ENCODE measurements at regions not wholly inside any gene's neighbourhood (a gene's known extent, or its start where the extent isn't known, plus 50 kb on each side); places are given as distances from the start of the nearest gene placed in this dataset.

DNA sequence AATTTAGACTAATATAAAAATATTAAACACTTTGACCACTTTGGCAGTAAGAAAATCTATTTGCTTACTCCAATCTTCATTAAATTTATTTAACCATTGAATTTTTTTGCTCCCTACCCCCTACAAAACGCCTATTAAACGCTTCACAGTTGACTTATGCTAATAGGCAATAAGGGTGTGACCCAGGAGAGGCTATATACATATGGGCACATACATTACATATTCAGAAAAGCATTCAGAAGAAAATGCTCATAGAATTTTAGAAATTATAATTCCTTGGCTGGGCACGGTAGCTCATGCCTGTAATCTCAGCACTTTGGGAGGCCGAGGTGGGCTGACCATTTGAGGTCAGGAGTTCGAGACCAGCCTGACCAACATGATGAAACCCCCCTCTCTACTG is 95.6 kb upstream of the STARD13 start:
- POLR2A ChIA-PET (ENCODE audit: unreplicated experiment) = no interaction called here
- Histone ChIP-seq H2BK5ac (ENCODE audit: low read depth, low read length, poor library complexity, severe bottlenecking) (no peak overlapping the region), H3K9ac (ENCODE audit: low read depth, low read length) (no peak overlapping the region), H3K27ac (ENCODE audit: insufficient read depth, low read length) (no peak overlapping the region), H3K23ac (ENCODE audit: low read depth, low read length) (no peak overlapping the region), H2AK5ac (ENCODE audit: low read depth, low read length) (no peak overlapping the region), H4K91ac (ENCODE audit: insufficient read depth, low read depth, low read length) (no peak overlapping the region), H4K20me1 (ENCODE audit: insufficient read depth, low read length) (no peaks in the 10 kb centered on the region), H4K8ac (ENCODE audit: low read depth in 2 of 2, low read length in 2 of 2) (no peak overlapping the region), H3K4me3 (ENCODE audit: insufficient read depth, low read depth, low read length) (no peak overlapping the region), H3K9me1 (ENCODE audit: insufficient read depth, low read length) (peaks cover 3% of the 10 kb centered on the region; the same call in 1 of the 2 replicates), H3K9me3 (ENCODE audit: control insufficient read depth, insufficient read depth, low read length) (no peaks in the 10 kb centered on the region), H3K14ac (replicated peaks; ENCODE audit: low read depth, low read length) (no peak overlapping the region), H2BK15ac (ENCODE audit: low read depth, low read length) (no peak overlapping the region), H2AK9ac (replicated peaks; ENCODE audit: low read depth, low read length, poor library complexity) (no peak overlapping the region), H2AFZ (replicated peaks; ENCODE audit: low read length, poor library complexity) (no peak overlapping the region), H3K36me3 (ENCODE audit: control insufficient read depth, insufficient read depth, low read length) (no peaks in the 10 kb centered on the region), H3K4ac (ENCODE audit: low read depth, low read length) (no peak overlapping the region), H4K5ac (ENCODE audit: low read depth, low read length) (no peak overlapping the region), H3K4me2 (ENCODE audit: low read depth, low read length) (no peak overlapping the region), H3K27me3 (ENCODE audit: control insufficient read depth, insufficient read depth, low read length) (no peaks in the 10 kb centered on the region), H3K79me1 (ENCODE audit: low read depth in 1 of 2, low read length in 2 of 2) (no peaks in the 10 kb centered on the region), H3K56ac (ENCODE audit: extremely low read depth, insufficient read depth, low read length) (no peak overlapping the region), H3K18ac (ENCODE audit: low read depth, low read length) (no peak overlapping the region), H3K4me1 (ENCODE audit: control insufficient read depth, insufficient read depth, low read length) (no peaks in the 10 kb centered on the region), H2BK120ac (ENCODE audit: low read depth, low read length) (no peak overlapping the region), H2BK20ac (ENCODE audit: low read depth, low read length) (no peak overlapping the region)
- TF ChIP-seq ELK1 (IDR thresholded peaks at IDR 0.05; ENCODE audit: borderline replicate concordance, low read depth, low read length) = no peak
- TF ChIP-seq CHD1 (IDR thresholded peaks at IDR 0.05; ENCODE audit: low read depth, low read length) = no peak
- TF ChIP-seq MAZ (IDR thresholded peaks at IDR 0.05; ENCODE audit: borderline replicate concordance, low read depth, low read length) = no peak
- no peak for TF ChIP-seq MXI1 (IDR thresholded peaks at IDR 0.05; ENCODE audit: borderline replicate concordance, low read depth, low read length)
- no peak for TF ChIP-seq BHLHE40 (IDR thresholded peaks at IDR 0.05; ENCODE audit: low read depth, low read length)
- TF ChIP-seq POLR2A (IDR thresholded peaks at IDR 0.05; ENCODE audit: low read depth, low read length) = no peak
- TF ChIP-seq FOS (IDR thresholded peaks at IDR 0.05; ENCODE audit: low read depth, low read length) = no peak
- TF ChIP-seq RCOR1 (IDR thresholded peaks at IDR 0.05; ENCODE audit: insufficient replicate concordance, low read length) = no peak
- TF ChIP-seq, protein P1, sequence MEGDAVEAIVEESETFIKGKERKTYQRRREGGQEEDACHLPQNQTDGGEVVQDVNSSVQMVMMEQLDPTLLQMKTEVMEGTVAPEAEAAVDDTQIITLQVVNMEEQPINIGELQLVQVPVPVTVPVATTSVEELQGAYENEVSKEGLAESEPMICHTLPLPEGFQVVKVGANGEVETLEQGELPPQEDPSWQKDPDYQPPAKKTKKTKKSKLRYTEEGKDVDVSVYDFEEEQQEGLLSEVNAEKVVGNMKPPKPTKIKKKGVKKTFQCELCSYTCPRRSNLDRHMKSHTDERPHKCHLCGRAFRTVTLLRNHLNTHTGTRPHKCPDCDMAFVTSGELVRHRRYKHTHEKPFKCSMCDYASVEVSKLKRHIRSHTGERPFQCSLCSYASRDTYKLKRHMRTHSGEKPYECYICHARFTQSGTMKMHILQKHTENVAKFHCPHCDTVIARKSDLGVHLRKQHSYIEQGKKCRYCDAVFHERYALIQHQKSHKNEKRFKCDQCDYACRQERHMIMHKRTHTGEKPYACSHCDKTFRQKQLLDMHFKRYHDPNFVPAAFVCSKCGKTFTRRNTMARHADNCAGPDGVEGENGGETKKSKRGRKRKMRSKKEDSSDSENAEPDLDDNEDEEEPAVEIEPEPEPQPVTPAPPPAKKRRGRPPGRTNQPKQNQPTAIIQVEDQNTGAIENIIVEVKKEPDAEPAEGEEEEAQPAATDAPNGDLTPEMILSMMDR (conservative IDR thresholded peaks at IDR 0.05; ENCODE audit: low read depth, low read length) = no peak
- TF ChIP-seq RAD21 (IDR thresholded peaks at IDR 0.05; ENCODE audit: low read length) = no peak
- TF ChIP-seq, protein P2, sequence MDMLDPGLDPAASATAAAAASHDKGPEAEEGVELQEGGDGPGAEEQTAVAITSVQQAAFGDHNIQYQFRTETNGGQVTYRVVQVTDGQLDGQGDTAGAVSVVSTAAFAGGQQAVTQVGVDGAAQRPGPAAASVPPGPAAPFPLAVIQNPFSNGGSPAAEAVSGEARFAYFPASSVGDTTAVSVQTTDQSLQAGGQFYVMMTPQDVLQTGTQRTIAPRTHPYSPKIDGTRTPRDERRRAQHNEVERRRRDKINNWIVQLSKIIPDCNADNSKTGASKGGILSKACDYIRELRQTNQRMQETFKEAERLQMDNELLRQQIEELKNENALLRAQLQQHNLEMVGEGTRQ (IDR thresholded peaks at IDR 0.05; ENCODE audit: low read depth, low read length) = no peak
- TF ChIP-seq CEBPB (IDR thresholded peaks at IDR 0.05; ENCODE audit: low read depth, low read length) = no peak
- TF ChIP-seq SMC3 (IDR thresholded peaks at IDR 0.05; ENCODE audit: low read depth, low read length) = no peak
- no peak for TF ChIP-seq NFE2L2 (IDR thresholded peaks at IDR 0.05; ENCODE audit: low read depth, low read length)
- TF ChIP-seq RFX5 (IDR thresholded peaks at IDR 0.05; ENCODE audit: low read depth, low read length) = no peak
- no peak for TF ChIP-seq MAFK (IDR thresholded peaks at IDR 0.05; ENCODE audit: low read depth, low read length)
- DNase-seq = no peak
- WGBS, 2 experiments (ENCODE audit: extremely low coverage in 2 of 2, insufficient read length in 1 of 2) = 100% methylated on average over 2 of the region's 5 CpGs; no CpG with 5 or more reads in 1 of the 2 experiments
- no peak for ATAC-seq (ENCODE audit: low read depth)
- dilution Hi-C loops (cut with HindIII; ENCODE audit: low sequenced_read_pairs, unreplicated experiment) = no loop called here
- BruUV-seq (replicated peaks) = no TSS peak
- in situ Hi-C loops (cut with MboI; ENCODE audit: low sequenced_read_pairs) = no loop called here
- intact Hi-C loops (cut with micrococcal nuclease) = no loop called here
- CTCF ChIA-PET = no interaction called here

Data from IMR-90 (cell line).